ENCODE measurements at regions not wholly inside any gene's neighbourhood (a gene's known extent, or its start where the extent isn't known, plus 50 kb on each side); places are given as distances from the start of the nearest gene placed in this dataset.

- DNase-seq = no peak
- ATAC-seq = no peak
- intact Hi-C loops (cut with micrococcal nuclease) = no loop called here
- Mint-ChIP-seq H3K4me3 (no peak overlapping the region), H3K36me3 (ENCODE audit: low read depth) (no peaks in the 10 kb centered on the region), H3K27ac (no peak overlapping the region), H3K4me1 (ENCODE audit: low read depth) (no peaks in the 10 kb centered on the region), H3K27me3 (no peaks in the 10 kb centered on the region), H3K9me3 (peaks cover 3% of the 10 kb centered on the region)
- ChIA-PET POLR2A (no interaction called here), CTCF (no interaction called here)
- TF ChIP-seq, protein P1, sequence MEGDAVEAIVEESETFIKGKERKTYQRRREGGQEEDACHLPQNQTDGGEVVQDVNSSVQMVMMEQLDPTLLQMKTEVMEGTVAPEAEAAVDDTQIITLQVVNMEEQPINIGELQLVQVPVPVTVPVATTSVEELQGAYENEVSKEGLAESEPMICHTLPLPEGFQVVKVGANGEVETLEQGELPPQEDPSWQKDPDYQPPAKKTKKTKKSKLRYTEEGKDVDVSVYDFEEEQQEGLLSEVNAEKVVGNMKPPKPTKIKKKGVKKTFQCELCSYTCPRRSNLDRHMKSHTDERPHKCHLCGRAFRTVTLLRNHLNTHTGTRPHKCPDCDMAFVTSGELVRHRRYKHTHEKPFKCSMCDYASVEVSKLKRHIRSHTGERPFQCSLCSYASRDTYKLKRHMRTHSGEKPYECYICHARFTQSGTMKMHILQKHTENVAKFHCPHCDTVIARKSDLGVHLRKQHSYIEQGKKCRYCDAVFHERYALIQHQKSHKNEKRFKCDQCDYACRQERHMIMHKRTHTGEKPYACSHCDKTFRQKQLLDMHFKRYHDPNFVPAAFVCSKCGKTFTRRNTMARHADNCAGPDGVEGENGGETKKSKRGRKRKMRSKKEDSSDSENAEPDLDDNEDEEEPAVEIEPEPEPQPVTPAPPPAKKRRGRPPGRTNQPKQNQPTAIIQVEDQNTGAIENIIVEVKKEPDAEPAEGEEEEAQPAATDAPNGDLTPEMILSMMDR (IDR thresholded peaks at IDR 0.05) = no peak
Measured at GRCh38 chr6:51553246-51554015, 534.0 kb downstream of the PKHD1 start.

DNA sequence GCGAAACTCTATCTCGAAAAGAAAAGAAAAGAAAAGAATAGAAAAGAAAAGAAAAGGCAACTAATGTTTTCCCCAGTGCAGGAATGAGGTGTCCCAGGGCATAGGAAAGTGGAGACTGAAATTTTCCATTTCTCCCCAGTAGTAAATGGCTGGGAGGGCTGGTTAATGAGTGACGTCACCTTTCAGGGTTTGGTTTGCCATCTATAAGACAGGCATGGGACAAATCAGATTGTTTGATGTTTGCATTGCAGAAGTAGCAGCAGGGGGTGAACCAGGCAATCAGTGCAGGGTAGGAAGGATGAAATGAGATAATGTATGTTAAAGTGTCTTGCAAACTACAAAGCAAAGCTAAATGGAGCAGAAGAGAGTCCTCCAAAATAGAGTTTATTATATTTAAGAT is 533.4 kb downstream of the PKHD1 start:
- ChIA-PET CTCF (no interaction called here), POLR2A (no interaction called here)
- Mint-ChIP-seq H3K4me1 (ENCODE audit: low read depth) (no peaks in the 10 kb centered on the region), H3K36me3 (ENCODE audit: low read depth) (no peaks in the 10 kb centered on the region), H3K27ac (no peak overlapping the region), H3K4me3 (no peak overlapping the region), H3K9me3 (peaks cover 3% of the 10 kb centered on the region), H3K27me3 (no peaks in the 10 kb centered on the region)
- no peak for ATAC-seq
- TF ChIP-seq, protein P1 (IDR thresholded peaks at IDR 0.05) = no peak
- DNase-seq = no peak
- intact Hi-C loops (cut with micrococcal nuclease) = no loop called here

- intact Hi-C loops (cut with micrococcal nuclease) = no loop called here
- no peak overlapping the region for H3K4me3 Mint-ChIP-seq
- no peak overlapping the region for H3K27ac Mint-ChIP-seq
- ChIA-PET CTCF (no interaction called here), POLR2A (interaction anchor here (0.6 kb wide), 1 partner anchor 393 kb away, joined by 3 read pairs; no protein-coding TSS in a partner anchor)
- DNase-seq (no peak), ATAC-seq (no peak)
- no peaks in the 10 kb centered on the region for H3K4me1 Mint-ChIP-seq (ENCODE audit: low read depth)
- no peaks in the 10 kb centered on the region for H3K36me3 Mint-ChIP-seq (ENCODE audit: low read depth)
- H3K9me3 Mint-ChIP-seq = peaks cover under 1% of the 10 kb centered on the region
- no peaks in the 10 kb centered on the region for H3K27me3 Mint-ChIP-seq
- TF ChIP-seq, protein P1 (IDR thresholded peaks at IDR 0.05) = no peak
Measured at GRCh38 chr6:51559059-51559458, 528.4 kb downstream of the PKHD1 start.

GRCh38 chr6:51562198-51562597 is 525.2 kb downstream of the PKHD1 start:
- Mint-ChIP-seq H3K36me3 (ENCODE audit: low read depth) (no peaks in the 10 kb centered on the region), H3K27ac (no peak overlapping the region), H3K27me3 (no peaks in the 10 kb centered on the region), H3K4me1 (ENCODE audit: low read depth) (no peaks in the 10 kb centered on the region), H3K4me3 (no peak overlapping the region), H3K9me3 (no peaks in the 10 kb centered on the region)
- no peak for ATAC-seq
- POLR2A ChIA-PET = no interaction called here
- intact Hi-C loops (cut with micrococcal nuclease) = no loop called here
- CTCF ChIA-PET = no interaction called here
- TF ChIP-seq, protein P1 (IDR thresholded peaks at IDR 0.05) = no peak
- no peak for DNase-seq
